ENCODE measurements at regions not wholly inside any gene's neighbourhood (a gene's known extent, or its start where the extent isn't known, plus 50 kb on each side); places are given as distances from the start of the nearest gene placed in this dataset.

DNA sequence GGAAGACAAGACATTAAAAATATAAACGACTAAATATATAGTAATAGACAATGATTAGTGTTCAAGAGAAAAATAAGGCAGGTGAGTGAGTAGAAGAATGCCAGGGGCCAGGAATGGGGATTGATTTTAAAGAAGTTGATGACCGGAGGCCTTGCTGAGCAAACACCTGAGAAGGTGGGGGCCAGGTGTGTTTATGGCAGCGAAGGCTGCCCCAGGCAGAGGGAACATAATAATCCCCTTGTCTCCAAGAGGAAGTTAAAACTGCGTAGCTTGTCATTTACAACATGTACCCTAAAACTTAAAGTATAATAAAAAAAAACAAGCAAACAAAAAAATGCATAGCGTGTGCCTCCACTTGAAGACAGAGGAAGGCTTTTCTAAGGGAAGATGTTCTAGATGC lies 220.3 kb downstream of the URB2 start:
- Histone ChIP-seq H3K36me3 (no peaks in the 10 kb centered on the region), H3K4me3 (no peak overlapping the region), H3K9me3 (no peaks in the 10 kb centered on the region), H3K4me1 (no peaks in the 10 kb centered on the region), H3K27ac (no peak overlapping the region), H3K27me3 (no peaks in the 10 kb centered on the region)
- no peak for DNase-seq
- no peak for TF ChIP-seq POLR2A (IDR thresholded peaks at IDR 0.05)
- TF ChIP-seq, protein P1, sequence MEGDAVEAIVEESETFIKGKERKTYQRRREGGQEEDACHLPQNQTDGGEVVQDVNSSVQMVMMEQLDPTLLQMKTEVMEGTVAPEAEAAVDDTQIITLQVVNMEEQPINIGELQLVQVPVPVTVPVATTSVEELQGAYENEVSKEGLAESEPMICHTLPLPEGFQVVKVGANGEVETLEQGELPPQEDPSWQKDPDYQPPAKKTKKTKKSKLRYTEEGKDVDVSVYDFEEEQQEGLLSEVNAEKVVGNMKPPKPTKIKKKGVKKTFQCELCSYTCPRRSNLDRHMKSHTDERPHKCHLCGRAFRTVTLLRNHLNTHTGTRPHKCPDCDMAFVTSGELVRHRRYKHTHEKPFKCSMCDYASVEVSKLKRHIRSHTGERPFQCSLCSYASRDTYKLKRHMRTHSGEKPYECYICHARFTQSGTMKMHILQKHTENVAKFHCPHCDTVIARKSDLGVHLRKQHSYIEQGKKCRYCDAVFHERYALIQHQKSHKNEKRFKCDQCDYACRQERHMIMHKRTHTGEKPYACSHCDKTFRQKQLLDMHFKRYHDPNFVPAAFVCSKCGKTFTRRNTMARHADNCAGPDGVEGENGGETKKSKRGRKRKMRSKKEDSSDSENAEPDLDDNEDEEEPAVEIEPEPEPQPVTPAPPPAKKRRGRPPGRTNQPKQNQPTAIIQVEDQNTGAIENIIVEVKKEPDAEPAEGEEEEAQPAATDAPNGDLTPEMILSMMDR (IDR thresholded peaks at IDR 0.05): no peak
- intact Hi-C loops (cut with DNase I; ENCODE audit: low total_unique reads): no loop called here

DNA sequence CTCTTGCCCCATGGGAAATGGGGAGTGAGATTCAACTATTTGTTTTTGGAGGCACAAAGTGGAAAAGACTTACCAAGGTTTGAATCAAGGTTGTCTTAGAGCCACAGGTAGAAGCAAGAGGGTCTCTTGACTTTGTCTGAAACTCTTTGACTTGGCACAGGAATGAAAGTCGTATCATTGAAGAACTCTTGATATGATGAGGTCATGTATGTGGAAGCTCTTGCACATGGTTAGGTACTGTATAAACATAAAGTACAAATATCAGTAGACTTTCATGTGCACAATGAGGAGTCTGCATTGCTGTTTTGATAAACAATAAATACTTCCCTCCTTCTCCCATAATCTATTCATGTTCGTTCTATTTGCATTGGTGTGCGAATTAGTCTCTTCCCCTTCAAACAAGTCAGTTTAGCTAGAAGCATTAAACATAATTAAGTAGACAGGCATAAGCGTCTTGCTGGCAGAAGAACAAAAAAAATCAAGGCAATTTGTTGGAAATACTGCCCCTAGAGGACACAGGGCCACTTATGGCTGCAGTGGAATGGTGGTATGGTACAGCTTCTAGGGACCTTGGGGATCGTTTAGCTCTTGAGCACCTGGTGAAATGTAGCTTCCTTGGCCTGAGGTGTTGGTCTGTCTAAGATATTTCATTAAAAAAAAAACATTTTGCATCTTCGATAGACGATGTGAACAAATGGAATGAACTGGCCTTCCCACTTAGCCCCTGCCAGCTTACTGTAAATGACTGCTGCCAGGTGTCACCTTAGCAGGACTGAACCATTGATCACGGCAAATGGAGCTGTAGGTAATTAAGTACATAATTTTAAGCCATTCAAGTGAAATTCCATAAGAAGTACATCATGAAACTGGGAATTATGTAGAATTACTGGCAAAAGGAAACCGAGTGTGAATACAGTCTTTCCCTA lies 218.0 kb upstream of the GALNT2 start:
- H3K4me3 ChIP-seq: no peak overlapping the region
- no peaks in the 10 kb centered on the region for H3K27me3 ChIP-seq
- H3K9me3 ChIP-seq: no peaks in the 10 kb centered on the region
- H3K36me3 ChIP-seq: no peaks in the 10 kb centered on the region
- no peak for DNase-seq
- H3K27ac ChIP-seq: no peak overlapping the region
- H3K4me1 ChIP-seq: no peaks in the 10 kb centered on the region
- intact Hi-C loops (cut with DNase I; ENCODE audit: low total_unique reads): no loop called here
- TF ChIP-seq, protein P1 (IDR thresholded peaks at IDR 0.05): no peak
- no peak for TF ChIP-seq POLR2A (IDR thresholded peaks at IDR 0.05)

DNA sequence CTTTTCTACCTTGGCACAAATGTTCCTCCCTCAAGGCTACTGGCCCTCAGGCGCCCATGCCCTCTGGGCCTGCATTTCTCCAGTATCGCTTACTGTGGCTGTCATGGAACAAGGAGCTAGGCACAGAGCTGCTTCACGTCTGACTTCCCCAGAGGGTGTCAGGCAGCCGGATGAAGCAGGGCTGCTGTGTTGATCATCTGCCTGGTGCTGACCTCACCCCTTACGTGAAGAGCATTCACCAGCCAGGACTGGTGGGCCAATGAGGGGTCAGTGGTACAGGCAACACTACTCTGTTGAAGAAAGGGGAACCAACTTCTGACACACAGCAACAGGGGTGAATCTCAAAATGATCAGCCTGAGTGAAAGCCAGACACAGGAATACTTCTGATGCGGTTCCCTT lies 215.5 kb upstream of the GALNT2 start:
- H3K9me3 ChIP-seq: no peaks in the 10 kb centered on the region
- H3K36me3 ChIP-seq: no peaks in the 10 kb centered on the region
- TF ChIP-seq POLR2A (IDR thresholded peaks at IDR 0.05): no peak
- TF ChIP-seq, protein P1 (IDR thresholded peaks at IDR 0.05): no peak
- H3K27ac ChIP-seq: no peak overlapping the region
- no peaks in the 10 kb centered on the region for H3K27me3 ChIP-seq
- DNase-seq: no peak
- intact Hi-C loops (cut with DNase I; ENCODE audit: low total_unique reads): no loop called here
- no peaks in the 10 kb centered on the region for H3K4me1 ChIP-seq
- H3K4me3 ChIP-seq: no peak overlapping the region

DNA sequence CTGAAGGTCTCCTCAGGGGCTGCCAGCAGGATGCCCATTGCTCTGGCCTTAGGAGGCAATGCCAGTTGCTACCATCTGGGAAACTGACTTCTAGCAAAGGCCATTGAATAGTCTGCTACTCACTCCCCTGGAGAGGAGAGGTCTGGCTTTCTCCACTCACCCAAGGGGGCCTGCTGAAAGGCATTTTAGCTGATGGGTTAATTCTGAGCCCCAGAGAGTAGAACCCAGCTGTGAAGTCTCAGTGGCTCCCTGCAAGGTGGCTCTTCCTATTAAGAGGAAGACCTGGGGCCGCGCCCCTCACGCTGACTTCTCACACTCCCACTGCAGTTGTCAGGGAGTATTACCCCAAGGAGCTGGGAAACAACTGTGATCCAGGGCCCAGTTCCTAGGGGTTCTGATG lies 213.3 kb upstream of the GALNT2 start:
- H3K27me3 ChIP-seq: no peaks in the 10 kb centered on the region
- no peaks in the 10 kb centered on the region for H3K36me3 ChIP-seq
- no peaks in the 10 kb centered on the region for H3K4me1 ChIP-seq
- intact Hi-C loops (cut with DNase I; ENCODE audit: low total_unique reads): no loop called here
- no peaks in the 10 kb centered on the region for H3K9me3 ChIP-seq
- no peak overlapping the region for H3K4me3 ChIP-seq
- no peak for TF ChIP-seq POLR2A (IDR thresholded peaks at IDR 0.05)
- TF ChIP-seq, protein P1 (IDR thresholded peaks at IDR 0.05): no peak
- DNase-seq: no peak
- no peak overlapping the region for H3K27ac ChIP-seq

DNA sequence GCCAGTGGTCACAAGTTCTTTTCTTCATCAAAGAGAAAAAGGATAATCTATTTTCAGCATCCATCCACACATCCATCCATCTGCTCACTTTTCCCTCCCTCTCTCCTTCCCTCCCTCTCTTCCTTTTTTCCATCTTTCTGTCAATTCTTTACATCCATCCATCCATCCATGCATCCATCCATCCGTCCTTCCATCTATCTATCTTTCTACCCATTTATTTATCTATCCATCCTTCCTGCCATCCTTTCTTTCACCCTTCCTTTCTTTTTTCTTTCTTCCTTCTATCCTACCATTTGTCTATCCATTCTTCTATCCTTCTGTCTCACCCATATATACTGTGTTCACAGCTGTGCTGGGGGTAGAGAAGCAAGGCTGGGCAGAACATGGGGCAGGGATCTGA lies 212.4 kb upstream of the GALNT2 start:
- DNase-seq: no peak

More for the DNA sequence above, 212.4 kb upstream of the GALNT2 start:
- H3K4me3 ChIP-seq: no peak overlapping the region
- no peaks in the 10 kb centered on the region for H3K27me3 ChIP-seq
- H3K27ac ChIP-seq: no peak overlapping the region
- H3K4me1 ChIP-seq: no peaks in the 10 kb centered on the region
- TF ChIP-seq, protein P1 (IDR thresholded peaks at IDR 0.05): no peak
- no peak for TF ChIP-seq POLR2A (IDR thresholded peaks at IDR 0.05)
- intact Hi-C loops (cut with DNase I; ENCODE audit: low total_unique reads): no loop called here
- no peaks in the 10 kb centered on the region for H3K9me3 ChIP-seq
- H3K36me3 ChIP-seq: no peaks in the 10 kb centered on the region

Measured in uterus (tissue), 3 donors.